ENCODE measurements at regions not wholly inside any gene's neighbourhood (a gene's known extent, or its start where the extent isn't known, plus 50 kb on each side); places are given as distances from the start of the nearest gene placed in this dataset.

- TF ChIP-seq POLR2A (IDR thresholded peaks at IDR 0.05; ENCODE audit: low read length) = no peak
- no peak for TF ChIP-seq GATA1 (IDR thresholded peaks at IDR 0.05; ENCODE audit: low read depth, low read length)
These were observed 1211.1 kb upstream of the CDH18 start for GRCh38 chr5:21199087-21199486.
